ENCODE measurements at regions not wholly inside any gene's neighbourhood (a gene's known extent, or its start where the extent isn't known, plus 50 kb on each side); places are given as distances from the start of the nearest gene placed in this dataset.
A peak's percentile ranks its signal among the peaks of the same experiment; 100 is the strongest.

DNA sequence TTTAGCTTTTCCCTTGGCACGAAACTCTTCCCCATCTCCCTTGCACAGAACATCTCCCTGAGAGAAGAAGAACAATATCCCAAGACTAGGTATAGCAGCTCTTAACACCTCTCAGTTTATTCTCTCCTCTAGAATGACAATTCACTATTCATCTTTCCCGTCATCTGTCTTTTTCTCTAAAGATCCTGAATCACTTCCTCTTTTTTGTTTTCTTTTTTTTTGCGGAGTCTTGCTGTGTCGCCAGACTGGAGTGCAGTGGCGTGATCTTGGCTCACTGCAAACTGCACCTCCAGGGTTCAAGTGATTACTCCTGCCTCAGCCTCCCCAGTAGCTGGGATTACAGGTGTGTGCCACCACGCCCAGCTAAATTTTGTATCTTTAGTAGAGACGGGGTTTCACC is 574.4 kb upstream of the MAP3K7 start:
- DNase-seq = no peak

DNA sequence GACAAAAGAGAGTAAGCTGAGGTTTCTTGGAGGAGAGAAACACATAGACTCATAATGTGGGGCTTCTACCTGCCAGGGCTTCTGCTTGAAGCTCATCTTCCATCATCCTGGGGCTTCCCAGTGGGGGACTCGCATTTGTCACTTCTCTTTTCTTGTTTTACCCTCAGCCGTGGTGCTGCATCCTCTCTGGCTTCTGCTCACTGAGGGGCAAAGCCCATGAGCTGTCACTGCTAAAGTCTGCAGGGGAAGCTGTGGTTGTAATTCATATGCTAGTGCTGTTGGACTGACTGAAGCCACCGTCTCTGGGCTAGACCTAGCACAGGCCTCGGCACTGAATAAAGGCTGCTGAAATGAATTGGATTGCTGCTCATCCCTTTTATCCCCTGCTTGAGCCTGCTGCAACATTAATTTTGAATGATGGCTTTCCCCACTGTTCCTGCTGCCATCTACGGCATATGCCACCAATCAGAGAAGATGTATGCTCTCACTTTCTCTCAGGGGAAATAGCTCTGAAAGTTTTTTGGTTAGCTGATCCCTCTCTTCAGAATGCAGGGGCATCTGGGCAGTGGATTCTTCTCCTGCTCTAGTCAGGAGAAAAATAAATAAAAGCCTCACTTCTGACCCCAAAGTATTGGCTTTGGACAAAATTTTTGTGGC is 568.4 kb upstream of the MAP3K7 start:
- DNase-seq = no peak

DNA sequence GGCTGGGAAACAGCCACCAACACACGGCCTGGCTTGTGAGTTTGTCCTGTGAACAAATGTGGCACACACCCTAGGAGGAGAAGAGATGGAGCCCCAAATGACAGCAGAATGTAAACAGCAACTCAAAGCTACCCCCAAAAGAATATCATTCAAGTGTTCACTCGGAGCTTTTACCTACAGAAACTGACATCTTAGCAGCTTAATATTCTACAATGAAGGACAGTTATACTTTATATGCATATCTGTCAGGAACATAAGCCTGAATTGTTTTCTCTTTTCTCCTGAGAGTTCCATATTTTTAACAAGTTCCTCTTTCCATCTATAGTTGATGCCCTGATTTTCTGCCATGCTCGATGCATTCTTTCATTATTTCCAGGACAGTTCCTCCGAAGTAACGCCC is 566.0 kb upstream of the MAP3K7 start:
- no peak for DNase-seq

DNA sequence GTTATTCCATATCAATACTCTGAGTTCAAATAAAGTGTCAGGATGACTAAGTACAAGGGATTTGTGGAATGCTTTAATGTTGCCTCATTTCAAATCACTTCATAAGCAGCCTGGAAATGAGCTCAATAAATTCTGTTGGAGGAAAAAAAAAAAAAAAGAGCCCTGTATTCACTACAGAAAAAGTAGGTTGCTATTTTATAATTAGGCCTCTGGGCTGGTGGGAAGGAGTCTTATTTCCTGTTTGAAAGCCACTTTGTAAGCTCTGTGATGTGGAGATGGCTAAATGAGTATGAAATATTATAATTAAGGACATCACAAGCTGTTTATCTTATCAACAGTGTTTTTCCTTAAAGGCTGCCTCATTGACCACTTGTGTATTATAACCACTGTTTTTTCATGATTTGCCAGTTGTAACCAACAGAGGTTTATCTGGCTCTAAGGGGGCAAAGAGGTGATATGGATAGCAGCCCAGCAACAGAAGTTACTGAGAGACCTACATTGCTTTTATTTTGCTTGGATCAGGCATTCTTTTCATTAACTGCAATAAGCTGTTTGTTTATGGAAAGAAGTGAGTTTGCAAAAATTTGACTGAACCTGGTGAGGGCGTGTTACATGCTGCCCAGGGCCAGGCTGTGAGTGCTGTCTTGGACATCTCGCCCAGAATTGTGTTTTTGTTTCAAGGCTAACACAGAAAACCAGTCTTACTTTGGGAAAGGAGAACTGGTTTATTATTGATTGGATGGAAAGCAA is 563.3 kb upstream of the MAP3K7 start:
- no peak for DNase-seq

DNA sequence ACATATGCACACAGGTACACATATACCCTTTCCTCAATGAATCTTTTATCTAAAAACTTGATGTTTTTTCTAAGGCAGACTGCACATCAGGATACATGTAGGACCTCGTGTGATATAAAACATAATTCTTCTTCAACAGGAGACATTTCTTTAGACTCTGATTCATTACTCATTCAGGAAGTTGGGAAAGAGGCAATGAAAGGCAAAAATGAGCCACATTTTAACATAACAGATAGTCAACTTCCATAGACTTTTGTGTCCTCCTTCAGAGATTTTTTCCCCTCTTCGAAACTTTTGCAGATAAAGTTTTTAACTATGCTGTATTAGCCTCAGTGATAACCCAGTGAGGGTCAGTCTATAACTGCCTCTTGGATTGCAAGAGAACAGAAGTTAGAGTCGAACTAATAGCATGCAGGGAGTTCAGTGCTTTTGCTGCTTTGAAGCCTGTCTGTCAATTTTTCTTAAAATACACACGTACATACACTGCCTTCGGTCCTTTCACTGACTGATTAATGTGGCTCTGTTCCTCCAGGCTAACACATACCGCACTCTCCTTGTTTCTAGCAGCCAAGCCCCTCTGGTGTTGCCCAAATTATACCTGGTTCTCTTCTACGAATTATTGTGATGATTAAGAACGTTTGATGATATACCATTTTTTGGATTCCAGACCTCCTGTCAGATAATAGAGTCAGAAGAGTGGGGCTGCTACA is 562.5 kb upstream of the MAP3K7 start:
- DNase-seq = no peak

DNA sequence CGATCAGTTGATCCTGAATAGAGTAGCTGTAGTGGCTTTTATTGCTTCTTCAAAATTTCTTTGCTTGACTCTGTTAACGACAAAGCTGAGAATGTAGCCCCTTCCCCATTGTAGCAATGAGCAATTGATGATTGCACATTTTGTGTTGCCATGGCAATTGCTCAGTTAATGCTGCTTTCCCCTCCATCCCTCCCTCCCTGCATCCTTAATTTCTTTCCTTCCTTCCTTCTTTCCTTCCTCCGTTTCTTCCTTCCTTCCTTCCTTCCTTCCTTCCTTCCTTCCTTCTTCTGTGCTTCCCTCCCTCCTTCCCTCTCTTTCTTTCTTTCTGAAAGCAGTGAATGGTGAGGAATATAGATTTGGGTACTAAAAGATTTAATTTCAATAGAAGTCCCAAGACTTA is 557.3 kb upstream of the MAP3K7 start:
- DNase-seq = no peak

DNA sequence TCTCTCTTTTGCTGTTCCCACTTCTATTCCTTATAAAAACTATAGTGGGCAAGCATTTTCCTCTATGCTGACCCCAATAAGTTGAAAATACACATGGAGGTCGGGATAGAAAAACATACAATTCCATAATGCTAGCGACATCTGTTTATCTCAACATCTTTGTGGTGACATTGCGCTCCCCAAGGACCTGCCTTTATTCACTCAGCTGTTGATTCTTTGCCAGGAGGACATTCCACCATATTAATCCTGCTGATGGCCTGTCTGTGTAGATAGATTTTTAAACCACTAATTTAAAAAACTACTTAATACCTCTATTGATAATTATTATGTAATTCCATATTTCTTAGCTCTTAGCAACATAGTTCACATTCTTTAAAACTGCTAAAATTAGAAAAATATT is 555.3 kb upstream of the MAP3K7 start:
- no peak for DNase-seq

DNA sequence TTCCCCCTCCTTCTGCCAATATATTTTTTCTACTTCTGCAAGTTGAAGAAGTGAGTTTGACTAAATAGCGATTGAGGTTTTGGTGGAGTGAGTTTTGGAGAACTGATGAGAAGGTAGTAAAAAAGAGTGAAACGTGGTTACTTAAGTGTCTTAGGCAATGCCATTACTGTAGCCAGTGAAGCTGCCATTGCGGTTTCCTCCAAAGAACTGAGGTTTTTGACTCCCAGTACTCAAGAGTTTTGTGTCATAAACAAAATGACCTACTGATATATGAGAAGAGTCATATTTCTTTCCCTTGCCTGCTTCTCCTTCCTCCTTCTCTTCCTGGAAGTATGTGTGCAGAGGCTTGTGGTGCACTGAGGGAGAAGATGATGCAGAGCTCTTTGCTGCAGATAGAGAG is 554.5 kb upstream of the MAP3K7 start:
- DNase-seq = no peak

DNA sequence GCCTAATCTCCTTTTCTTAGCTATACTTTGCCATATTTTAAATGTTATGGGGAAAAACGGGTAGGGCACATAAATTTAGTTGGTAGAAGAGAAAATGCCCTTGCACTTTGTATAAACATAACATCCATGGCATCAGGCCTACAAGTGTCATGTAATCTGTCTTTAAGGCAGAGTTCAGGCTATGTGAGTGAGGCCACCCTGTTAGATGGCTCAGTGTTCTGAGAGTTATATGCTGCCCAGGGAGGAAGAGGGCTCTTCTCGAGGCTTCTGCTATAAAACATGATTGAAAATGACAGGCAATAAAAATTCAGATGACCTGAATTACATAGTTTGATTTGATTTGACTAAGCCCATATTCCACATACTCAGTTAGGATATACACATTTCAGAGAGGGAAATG is 553.6 kb upstream of the MAP3K7 start:
- DNase-seq = no peak

DNA sequence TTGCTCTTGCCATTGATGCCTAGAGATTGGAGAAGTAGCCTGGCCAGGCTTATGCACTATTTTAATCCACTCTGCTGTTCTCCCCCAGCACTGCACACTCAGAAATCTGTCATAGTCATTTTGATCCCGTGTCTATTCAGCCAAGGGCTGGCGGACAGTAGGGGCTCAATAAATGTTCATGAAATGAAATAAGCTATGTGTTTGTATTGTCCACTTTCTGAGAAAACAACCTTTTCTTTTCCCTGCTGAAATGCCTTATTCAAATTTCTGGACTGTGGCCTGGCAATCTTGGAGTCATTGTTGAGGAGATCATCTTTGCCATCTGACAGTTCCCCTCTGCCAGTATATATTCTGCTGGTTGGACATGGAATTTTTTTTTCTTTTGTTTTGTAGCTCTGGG is 550.4 kb upstream of the MAP3K7 start:
- no peak for DNase-seq

DNA sequence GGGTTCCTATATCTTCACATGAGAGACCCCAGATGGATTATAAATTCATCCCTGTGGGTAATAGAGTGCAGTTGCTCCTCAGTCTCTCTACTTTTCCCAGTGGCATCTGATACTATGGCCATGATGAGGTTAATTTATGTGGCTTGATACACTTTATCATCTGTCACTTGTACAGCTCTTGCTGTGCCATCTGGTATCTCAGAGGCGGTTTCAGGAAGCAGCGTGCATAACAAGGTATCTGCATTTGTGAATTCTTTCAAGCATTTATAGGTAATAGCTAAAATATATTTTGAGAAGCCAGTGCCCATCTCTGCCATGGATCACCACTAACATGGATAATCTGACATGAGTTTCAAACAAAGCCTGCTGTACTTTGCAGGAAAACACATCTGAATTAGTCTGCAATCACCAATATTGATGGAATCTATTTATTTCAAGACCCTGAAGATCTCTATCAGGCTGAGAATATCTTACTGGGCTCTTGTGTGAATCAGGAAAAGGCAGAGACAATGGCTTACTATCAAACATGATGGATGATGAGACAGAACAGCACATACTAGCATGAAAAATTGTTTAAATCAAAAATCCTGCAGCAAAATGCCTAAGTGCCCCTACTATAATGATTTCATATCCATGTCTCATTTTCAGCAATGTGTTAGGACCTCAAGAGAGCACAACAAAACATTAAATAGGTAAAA is 548.7 kb upstream of the MAP3K7 start:
- no peak for DNase-seq

DNA sequence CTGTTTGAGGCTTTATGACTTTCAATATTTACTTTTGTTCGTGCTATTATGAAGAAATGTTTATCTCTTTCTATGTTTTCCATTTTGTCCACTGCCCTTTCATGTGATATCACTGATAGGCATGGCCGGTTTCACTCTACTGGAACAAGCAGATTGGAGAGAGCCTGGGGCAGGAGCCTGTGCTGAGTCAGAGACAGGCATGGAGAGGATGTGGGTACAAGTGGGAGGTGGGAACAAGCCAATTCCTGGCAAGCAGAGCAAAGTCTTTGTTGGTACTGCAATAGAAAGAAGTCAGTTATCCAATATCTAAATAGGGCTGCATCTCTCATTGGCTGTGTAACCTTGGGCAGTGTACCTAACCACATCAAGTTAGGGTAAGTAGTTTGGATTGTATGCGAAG is 545.6 kb upstream of the MAP3K7 start:
- DNase-seq = peak in 1 of 58 donors; percentile 1

DNA sequence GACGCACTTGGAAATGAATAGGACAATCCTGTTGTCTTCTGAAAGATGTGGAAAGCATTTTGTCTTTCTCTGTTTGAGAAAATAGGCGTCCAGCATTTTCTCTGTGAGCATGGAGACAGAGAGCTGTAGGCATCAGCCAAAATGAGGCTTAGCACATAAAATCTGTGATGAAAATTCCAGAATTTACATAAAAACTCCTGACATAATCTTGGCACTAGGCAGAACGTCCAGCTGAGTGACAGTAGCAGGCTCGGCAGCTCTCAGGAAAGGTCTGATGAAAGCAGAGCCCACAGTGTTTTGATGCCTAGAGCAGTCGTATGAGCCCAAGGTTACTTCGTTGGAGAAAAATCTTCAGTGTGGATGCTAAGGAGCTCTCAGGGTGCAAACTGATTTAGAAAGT is 543.3 kb upstream of the MAP3K7 start:
- DNase-seq = no peak

DNA sequence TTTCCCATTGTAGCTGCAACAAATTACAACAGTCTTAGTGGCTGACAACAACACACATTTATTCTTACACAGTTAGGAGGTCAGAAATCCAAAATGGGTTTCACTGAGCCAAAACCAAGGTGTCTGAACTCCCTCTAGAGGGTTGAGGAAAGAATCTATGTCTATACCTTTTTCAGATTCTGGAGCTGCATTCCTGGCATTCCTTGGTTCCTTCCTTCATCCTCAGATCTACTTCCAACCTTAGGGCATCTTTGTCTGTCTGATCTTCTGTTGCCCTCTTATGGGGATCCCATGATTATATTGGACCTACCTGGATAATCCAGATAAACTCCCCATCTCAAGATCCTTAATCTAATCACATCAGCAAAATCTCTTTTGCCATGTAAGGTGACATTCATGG is 540.9 kb upstream of the MAP3K7 start:
- no peak for DNase-seq

DNA sequence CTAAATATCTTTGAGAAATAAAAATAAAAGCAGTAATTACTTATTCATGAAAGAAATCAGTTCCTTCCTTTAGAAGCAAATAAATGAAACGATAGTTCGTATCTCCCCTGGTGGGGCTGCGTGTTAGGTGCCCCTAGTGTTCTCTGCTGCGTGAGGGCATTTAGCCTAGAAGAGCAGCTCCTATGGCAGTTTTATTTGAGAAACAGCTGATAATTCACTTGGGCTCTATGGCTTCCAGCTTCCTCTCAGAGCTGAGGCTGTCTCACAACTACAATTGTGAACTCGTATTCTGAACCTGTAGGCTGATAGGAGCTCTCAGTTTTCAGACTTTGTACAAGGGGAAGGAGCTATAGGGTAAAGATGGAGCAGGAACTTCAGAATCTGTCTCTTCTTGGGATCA is 540.0 kb upstream of the MAP3K7 start:
- no peak for DNase-seq

DNA sequence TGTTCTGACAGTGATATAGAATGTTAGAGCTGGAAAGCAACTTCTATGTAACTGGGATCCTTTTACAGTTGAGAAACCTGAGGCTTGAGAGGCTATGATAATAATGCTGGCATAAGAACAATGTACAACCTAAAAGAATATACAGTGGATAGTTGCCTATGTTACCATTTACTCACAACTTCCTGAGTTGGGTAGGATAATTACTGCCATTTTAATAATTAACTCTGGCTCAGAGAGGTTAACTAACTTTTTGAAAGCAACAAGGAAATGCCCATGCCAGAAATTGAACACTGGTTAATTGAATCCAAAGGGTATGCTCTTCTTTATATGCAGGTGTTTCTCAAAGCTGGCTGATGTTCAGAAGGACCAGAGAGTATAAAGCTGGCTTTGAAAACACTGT is 530.7 kb upstream of the MAP3K7 start:
- DNase-seq = no peak

DNA sequence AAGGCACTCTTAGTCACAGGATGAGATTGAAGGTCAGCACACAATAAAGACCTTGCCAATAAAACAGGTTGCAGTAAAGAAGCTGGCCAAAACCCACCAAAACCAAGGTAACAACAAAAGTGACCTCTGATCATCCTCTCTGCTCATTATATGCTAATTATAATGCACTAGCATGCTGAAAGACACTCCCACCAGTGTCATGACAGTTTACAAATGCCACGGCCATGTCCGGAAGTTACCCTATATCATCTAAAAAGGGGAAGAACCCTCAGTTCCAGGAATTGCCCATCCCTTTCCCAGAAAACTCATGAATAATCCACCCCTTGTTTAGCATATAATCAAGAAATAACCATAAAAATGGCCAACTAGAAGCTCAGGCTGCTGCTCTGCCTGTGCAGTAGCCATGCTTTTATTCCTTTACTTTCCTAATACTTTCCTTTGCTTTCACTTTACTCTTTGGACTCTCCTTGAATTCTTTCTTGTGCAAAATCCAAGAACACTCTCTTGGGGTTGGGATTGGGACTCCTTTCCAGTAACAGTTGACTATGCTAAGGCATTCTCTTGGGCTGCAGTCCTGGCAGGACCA is 527.3 kb upstream of the MAP3K7 start:
- no peak for DNase-seq

DNA sequence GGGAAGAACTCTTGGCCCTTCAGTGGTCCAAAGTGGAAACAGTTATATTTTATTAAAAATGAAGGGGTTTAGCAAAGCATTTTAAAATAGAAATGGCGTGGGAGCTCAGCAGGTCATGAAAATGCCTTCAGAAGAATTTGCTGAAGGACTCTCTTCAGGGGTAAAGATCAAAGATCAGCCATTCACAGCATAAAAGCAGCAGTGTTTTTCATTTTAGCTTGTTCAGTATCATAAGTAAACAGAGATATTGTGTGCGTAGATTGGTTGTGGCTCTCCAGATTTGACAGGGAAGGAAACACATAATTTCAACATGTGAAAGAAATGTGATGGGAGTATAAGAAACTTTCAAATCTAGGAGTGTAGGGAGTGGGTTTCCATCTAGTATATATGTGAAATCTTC is 519.2 kb upstream of the MAP3K7 start:
- no peak for DNase-seq

DNA sequence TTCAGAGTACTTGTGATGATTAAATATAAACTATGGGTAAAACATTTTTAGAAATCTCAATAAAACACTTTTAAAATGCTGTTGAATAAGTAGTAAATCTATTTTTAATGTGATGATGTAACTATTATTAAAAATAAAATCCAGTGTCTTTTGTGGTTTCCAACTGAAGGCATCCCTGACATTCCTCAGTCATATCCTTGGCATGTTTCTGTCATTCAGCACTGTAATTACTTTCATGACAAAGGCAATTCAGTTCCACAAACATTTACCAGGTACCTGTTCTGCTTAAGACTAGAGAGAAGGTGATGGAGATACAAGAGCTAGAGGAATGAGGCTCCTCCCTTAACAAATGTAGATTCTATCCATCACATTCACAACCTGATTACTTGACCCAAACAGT is 518.7 kb upstream of the MAP3K7 start:
- no peak for DNase-seq

DNA sequence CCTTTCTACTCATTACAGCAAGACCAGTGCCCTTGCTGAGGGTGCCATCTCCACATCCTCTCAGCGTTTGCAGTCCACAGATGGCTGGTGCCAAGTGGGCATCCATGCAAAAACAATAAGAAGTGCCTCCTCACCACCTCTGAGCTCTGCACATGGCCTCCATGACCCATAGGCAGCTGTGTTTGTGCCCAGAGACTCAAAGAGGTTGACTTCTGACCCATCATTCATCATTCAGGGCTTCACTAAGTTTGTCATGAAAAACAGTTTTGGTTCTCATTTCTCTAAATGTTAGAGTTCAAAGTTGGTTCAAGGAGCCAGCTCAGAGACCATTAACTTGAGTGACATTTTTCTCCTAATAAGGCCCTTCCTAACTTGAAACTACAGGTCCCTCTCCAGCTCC is 512.6 kb upstream of the MAP3K7 start:
- no peak for DNase-seq

DNA sequence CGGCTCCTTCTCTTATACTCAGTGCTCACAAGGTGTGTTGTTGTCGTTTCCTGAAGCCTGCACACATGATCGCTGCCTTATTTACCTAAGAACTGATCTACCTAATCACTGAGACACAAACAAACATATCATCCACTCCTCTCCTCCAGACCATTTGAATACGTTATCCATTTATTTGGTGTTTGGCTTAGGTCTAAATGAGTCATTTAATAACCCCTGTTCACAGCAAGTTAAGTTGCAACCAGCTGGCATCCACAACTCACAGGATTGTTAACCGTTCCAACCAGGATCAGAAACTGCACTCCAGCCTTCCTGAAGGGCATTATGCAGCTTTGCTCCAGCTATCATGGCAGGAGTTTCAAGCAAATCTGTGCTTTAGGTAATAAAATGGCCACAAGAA is 511.1 kb upstream of the MAP3K7 start:
- no peak for DNase-seq

DNA sequence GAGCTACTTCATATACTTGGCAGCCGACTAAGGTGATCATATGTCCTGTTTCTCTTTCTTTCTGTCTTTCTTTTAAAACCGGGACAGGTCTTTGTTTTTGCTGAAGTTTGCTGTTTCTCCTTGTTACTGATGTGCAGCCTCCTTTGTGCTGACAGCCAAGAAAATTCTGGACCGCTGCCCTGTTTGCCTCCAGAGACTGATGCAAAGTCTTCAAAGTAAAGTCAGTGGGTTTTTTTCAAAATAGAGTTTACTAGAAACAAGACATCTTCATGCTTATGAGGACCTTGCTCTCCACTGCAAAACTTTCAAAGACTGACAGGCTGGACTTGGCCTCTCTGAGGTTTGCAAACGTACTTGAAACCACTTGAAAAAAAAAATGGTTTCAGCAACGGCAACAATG is 510.5 kb upstream of the MAP3K7 start:
- DNase-seq = peak in 38 of 58 donors; percentile 3 to 65 (median 34)

Measured in anterior cingulate cortex (tissue), 58 donors.